Activated CD4-positive, alpha-beta memory T cell treated with anti-CD3 and anti-CD28 coated beads, Interleukin-2, amount 10 ng/mL, durations not matched to agents 7 days and 5 days (primary cell): ENCODE measurements at regions not wholly inside any gene's neighbourhood (a gene's known extent, or its start where the extent isn't known, plus 50 kb on each side); places are given as distances from the start of the nearest gene placed in this dataset.

Experiments
- CTCF ChIA-PET: fragments of 350-600 bp; sonication (Branson Sonifier 250); formaldehyde crosslinking; loops from one replicate; lab custom pipeline; 2021; ENCODE audit warnings: antibody characterized with exemption, inconsistent platforms; lab: Charles Lee
- POLR2A ChIA-PET: fragments of 350-600 bp; sonication (Branson Sonifier 250); formaldehyde crosslinking; loops from one replicate; lab custom pipeline; 2021; ENCODE audit warnings: antibody characterized with exemption; lab: Charles Lee
- DNase-seq: peaks from one replicate; pipeline ENCODE4 v3.0.0-alpha.2; 2020
- H3K27ac Mint-ChIP-seq: one replicate; pipeline ENCODE4 v1.8.0; 2021; ENCODE audit warnings: mild to moderate bottlenecking, mixed read lengths
- H3K27me3 Mint-ChIP-seq: one replicate; pipeline ENCODE4 v1.8.0; 2021; ENCODE audit warnings: mixed read lengths
- H3K36me3 Mint-ChIP-seq: one replicate; pipeline ENCODE4 v1.8.0; 2021; ENCODE audit warnings: low read depth, mixed read lengths
- H3K4me1 Mint-ChIP-seq: one replicate; pipeline ENCODE4 v1.8.0; 2021; ENCODE audit warnings: mixed read lengths
- H3K4me3 Mint-ChIP-seq: one replicate; pipeline ENCODE4 v1.8.0; 2021; ENCODE audit warnings: mild to moderate bottlenecking, mixed read lengths
- H3K9me3 Mint-ChIP-seq: one replicate; pipeline ENCODE4 v1.8.0; 2021; ENCODE audit warnings: mixed read lengths

DNA sequence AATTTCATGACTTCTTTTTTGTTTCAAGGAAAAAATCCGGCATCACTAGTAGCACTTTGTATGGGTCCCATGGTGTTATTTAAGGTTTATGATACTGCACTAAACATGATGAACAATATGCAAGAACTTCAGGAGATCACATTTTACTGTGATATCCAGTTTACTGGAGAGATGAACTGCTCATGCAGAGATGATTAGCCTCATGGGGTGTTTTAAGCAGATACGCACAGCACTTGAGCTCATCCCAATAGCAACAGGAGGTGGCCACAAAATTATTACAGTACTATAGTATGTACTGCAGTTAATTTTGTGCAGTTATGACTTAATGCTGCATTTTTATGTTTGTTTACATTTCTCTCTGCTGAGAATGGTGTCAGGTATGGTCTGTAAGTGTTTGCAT, 303.7 kb upstream of the PCDH15 start:
- DNase-seq = no peak
- ChIA-PET CTCF (no interaction called here), POLR2A (no interaction called here)
- Mint-ChIP-seq H3K36me3 (no peaks in the 10 kb centered on the region), H3K27ac (no peak overlapping the region), H3K9me3 (peaks cover 5% of the 10 kb centered on the region), H3K4me3 (no peak overlapping the region), H3K4me1 (no peaks in the 10 kb centered on the region), H3K27me3 (no peaks in the 10 kb centered on the region)

DNA sequence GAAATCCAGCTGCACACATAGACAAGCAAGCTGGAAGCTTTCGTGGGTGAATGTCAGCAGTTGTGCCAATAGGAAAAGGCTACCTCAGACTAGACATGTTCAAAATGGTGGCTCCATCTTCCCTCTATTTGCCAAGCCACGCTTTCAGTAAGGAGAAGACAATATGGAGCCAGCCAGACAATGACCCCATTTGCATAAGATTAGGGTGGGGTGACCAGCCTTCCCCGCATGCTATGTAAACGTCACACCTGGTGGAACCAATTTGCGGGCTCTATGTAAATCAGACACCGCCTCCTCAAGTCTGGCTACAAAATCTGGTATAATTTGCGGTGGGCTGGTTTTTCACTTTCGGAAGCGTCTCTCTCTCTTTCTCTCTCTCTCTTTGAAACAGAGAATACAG, 297.4 kb upstream of the PCDH15 start:
- ChIA-PET POLR2A (no interaction called here), CTCF (no interaction called here)
- Mint-ChIP-seq H3K27me3 (no peaks in the 10 kb centered on the region), H3K9me3 (peaks cover 2% of the 10 kb centered on the region), H3K36me3 (no peaks in the 10 kb centered on the region), H3K4me3 (no peak overlapping the region), H3K27ac (no peak overlapping the region), H3K4me1 (no peaks in the 10 kb centered on the region)
- DNase-seq = no peak

DNA sequence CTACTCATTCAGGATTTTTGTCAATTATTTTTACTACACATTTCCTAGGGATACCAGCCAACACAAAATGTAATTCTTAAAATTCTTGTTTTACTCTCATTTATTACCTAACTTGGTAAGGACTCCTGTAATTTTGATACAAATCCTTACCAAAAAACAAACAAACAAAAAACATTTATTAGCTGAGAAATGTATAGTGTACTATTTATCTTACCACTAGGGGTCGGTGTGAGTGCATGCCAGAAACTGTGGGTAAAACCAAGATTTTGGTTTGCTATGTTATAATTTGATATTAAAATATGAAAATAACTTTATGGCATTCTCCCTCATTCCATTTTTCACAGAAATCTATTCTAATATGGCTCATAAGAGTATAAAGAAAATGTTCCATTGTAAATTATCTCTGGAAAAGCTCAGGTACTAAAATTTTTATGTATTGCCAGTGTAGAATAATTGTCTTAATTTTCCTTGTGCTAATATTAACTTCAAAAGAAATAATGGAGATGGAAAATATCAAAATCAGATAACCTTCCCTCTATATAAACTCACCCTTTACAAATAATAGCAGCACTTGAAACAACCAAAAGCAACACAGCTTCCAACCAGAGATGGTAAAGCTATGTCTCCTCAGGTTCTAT, 290.8 kb upstream of the PCDH15 start:
- H3K4me3 Mint-ChIP-seq = no peak overlapping the region

DNA sequence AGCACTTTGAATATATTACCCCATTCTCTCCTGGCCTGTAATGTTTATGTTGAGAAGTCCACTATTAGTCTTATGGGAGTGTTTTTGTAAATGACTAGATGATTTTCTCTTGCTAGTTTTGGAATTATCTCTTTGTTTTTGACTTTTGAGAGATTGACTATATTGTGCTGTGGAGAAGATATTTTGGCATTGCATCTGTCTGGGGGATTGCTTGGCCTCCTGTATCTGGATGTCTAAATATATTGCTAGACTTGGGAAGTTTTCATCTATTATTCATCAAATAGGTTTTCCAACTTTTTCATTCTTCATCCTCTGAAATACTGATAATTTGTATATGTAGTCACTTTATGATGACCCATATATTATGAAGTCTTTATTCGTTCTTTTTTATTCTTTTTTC, 277.1 kb upstream of the PCDH15 start:
- Mint-ChIP-seq H3K36me3 (no peaks in the 10 kb centered on the region), H3K9me3 (peaks cover 12% of the 10 kb centered on the region), H3K4me1 (no peaks in the 10 kb centered on the region), H3K4me3 (no peak overlapping the region), H3K27ac (no peak overlapping the region), H3K27me3 (no peaks in the 10 kb centered on the region)
- CTCF ChIA-PET = no interaction called here
- no peak for DNase-seq
- POLR2A ChIA-PET = no interaction called here

More for the DNA sequence above, 290.8 kb upstream of the PCDH15 start:
- no peak for DNase-seq
- H3K9me3 Mint-ChIP-seq = no peaks in the 10 kb centered on the region
- H3K27me3 Mint-ChIP-seq = no peaks in the 10 kb centered on the region
- ChIA-PET POLR2A (no interaction called here), CTCF (no interaction called here)
- no peaks in the 10 kb centered on the region for H3K4me1 Mint-ChIP-seq
- no peak overlapping the region for H3K27ac Mint-ChIP-seq
- H3K36me3 Mint-ChIP-seq = no peaks in the 10 kb centered on the region

DNA sequence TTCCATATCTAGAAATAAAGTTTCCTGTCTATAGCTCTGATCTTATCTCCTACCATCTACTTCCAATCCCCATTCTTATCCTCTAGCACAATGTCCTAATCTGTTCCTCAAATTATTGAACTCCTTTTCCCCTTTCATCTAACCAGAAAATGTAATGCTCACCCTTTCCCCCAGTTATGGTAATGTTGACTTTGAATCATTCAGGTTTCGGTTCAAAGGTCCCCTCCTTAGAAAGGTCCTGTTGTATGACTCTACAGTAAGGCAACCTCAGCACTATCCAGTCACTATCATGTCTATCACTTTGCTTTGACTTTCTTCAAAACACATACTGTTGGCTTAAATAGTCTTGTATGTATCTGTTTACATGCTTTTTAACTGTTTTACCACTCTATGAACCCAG, 264.2 kb upstream of the PCDH15 start:
- H3K4me1 Mint-ChIP-seq = no peaks in the 10 kb centered on the region
- H3K9me3 Mint-ChIP-seq = peaks cover 3% of the 10 kb centered on the region
- H3K27me3 Mint-ChIP-seq = no peaks in the 10 kb centered on the region
- H3K36me3 Mint-ChIP-seq = no peaks in the 10 kb centered on the region
- ChIA-PET CTCF (no interaction called here), POLR2A (no interaction called here)
- no peak for DNase-seq
- H3K4me3 Mint-ChIP-seq = no peak overlapping the region
- no peak overlapping the region for H3K27ac Mint-ChIP-seq

DNA sequence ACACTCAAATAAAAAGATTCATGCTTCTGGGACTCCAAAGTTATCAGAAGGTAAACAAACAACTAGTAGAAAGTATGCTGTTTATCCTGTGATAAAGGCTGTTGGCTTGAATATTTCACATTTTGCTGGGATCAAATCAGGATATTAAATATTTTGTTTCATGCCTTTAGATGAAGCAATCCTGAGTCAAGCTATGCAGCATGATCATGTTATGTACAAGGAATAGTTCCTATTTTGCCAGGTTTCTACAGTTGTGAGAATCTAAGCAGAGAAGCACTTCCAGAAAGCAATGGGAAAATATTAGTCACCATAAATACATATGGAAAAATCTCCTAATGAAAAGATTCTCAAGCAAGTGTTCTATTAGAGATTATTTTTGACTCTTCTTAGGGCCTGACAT, 262.8 kb upstream of the PCDH15 start:
- POLR2A ChIA-PET = no interaction called here
- CTCF ChIA-PET = no interaction called here
- DNase-seq = no peak
- H3K27ac Mint-ChIP-seq = no peak overlapping the region
- H3K36me3 Mint-ChIP-seq = no peaks in the 10 kb centered on the region
- no peak overlapping the region for H3K4me3 Mint-ChIP-seq
- H3K27me3 Mint-ChIP-seq = no peaks in the 10 kb centered on the region
- no peaks in the 10 kb centered on the region for H3K4me1 Mint-ChIP-seq
- H3K9me3 Mint-ChIP-seq = peaks cover 6% of the 10 kb centered on the region

DNA sequence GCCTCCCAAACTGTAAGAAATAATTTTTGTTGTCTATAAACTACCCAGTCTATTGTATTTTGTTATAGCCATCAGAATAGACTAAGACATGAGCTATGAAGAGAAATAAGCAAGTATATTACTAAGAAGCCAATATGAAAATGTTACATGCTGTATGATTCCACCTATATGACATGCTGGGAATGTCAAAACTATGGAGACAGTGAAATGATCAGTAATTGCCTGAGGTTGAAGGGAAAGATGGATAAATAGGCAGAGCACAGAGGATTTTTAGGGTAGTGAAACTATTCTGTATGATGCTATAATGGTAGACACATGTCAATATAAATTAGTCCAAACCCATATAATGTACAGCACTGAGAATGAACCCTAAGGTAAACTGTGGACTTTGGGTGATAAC, 261.3 kb upstream of the PCDH15 start:
- POLR2A ChIA-PET = no interaction called here
- no peaks in the 10 kb centered on the region for H3K27me3 Mint-ChIP-seq

DNA sequence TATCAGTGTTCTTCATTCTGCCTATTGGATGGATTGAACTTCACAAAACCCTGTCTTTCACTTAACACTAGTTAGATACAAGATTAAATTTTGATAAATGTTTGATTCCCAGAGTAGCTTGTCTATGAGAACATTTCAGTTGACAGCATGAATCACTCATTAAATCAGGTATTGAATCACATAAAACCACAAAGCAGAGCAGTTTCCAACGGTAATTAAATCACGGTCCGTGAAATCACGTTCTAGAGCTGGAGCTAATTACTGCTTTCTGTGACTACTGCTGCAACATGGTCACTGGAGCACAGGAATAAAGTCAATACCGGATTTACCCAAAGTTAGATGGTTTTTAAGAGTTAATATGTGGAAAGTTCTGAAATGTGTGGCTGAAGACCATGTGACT, 257.8 kb upstream of the PCDH15 start:
- ChIA-PET CTCF (no interaction called here), POLR2A (no interaction called here)
- Mint-ChIP-seq H3K27ac (no peak overlapping the region), H3K27me3 (no peaks in the 10 kb centered on the region), H3K4me3 (no peak overlapping the region), H3K9me3 (peaks cover 14% of the 10 kb centered on the region), H3K4me1 (no peaks in the 10 kb centered on the region), H3K36me3 (no peaks in the 10 kb centered on the region)
- no peak for DNase-seq

More for the DNA sequence above, 261.3 kb upstream of the PCDH15 start:
- Mint-ChIP-seq H3K9me3 (peaks cover 6% of the 10 kb centered on the region), H3K27ac (no peak overlapping the region), H3K4me3 (no peak overlapping the region), H3K4me1 (no peaks in the 10 kb centered on the region), H3K36me3 (no peaks in the 10 kb centered on the region)
- CTCF ChIA-PET = no interaction called here
- DNase-seq = no peak

DNA sequence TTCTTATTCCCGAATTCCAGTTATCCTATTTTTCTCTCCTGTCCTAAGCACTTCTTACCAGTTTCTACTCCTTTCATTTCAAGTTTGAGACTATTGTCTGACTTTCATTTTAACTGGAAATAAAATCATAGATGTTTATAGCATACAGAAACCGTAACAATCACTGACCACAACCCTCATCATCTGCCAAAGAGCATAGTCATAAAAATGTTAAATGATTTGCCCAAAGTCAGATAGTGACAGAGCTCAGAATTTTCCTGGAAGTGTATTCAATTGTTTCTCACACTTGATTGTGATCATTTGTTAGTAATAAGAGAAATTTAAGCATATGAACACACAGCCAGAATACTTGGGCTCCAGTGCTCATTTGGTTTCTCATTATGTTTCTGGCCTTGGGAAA, 250.5 kb upstream of the PCDH15 start:
- CTCF ChIA-PET = no interaction called here
- H3K4me3 Mint-ChIP-seq = no peak overlapping the region
- POLR2A ChIA-PET = no interaction called here
- peaks cover 9% of the 10 kb centered on the region for H3K9me3 Mint-ChIP-seq
- H3K27ac Mint-ChIP-seq = no peak overlapping the region
- no peaks in the 10 kb centered on the region for H3K36me3 Mint-ChIP-seq
- H3K27me3 Mint-ChIP-seq = no peaks in the 10 kb centered on the region
- no peak for DNase-seq
- H3K4me1 Mint-ChIP-seq = no peaks in the 10 kb centered on the region

DNA sequence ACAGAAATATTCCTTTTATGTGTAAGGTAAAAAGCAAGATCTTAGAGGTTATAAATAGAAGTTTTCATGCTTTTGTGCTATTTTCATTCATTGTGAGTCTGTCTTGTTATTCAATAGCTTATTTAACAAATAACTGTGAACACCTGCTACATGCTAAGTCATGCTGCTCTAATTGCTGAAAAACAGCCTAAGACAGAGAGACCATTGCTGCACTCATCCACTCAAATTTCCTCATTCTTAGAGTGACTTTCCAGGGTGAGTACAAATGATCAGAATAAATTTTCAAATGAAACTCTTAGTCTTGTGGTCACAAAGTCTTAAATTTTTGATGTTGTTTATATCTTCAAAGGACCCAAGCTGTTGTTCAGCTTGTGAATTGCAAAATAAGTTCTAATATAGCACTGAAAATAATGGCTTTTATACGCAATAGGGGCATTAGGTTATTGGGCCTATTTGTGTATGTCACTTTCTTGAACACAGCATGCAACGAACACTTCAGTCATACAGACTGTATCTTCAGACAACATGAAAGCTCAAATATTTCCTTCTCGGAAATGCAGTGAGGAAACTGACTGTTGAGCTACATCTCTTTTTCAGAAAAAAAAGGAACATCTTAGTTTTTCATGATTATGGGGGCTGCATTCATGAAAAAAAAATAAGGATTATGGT, 247.9 kb upstream of the PCDH15 start:
- H3K36me3 Mint-ChIP-seq = no peaks in the 10 kb centered on the region
- POLR2A ChIA-PET = no interaction called here
- peaks cover 8% of the 10 kb centered on the region for H3K9me3 Mint-ChIP-seq
- H3K4me1 Mint-ChIP-seq = no peaks in the 10 kb centered on the region
- H3K4me3 Mint-ChIP-seq = no peak overlapping the region
- CTCF ChIA-PET = no interaction called here
- DNase-seq = no peak
- no peak overlapping the region for H3K27ac Mint-ChIP-seq
- no peaks in the 10 kb centered on the region for H3K27me3 Mint-ChIP-seq

DNA sequence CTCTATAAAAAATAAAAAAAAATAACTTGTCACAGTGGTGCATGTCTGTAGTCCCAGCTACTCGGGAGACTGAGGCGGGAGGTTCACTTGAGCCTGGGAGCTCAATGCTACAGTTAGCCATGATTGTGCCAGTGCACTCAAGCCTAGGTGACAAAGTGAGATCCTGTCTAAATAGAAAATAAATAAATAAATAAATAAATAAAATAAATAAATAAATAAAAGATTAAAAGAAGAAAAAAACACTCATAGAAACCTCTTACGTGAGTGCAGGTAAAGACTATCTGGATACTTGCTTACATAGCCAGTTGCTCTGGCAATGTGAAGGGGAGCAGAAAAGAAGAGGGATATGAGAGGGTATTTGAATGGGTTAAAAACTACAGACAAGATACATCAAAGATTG, 242.5 kb upstream of the PCDH15 start:
- H3K4me1 Mint-ChIP-seq = no peaks in the 10 kb centered on the region
- no peaks in the 10 kb centered on the region for H3K36me3 Mint-ChIP-seq
- H3K4me3 Mint-ChIP-seq = no peak overlapping the region
- no peak for DNase-seq
- ChIA-PET POLR2A (no interaction called here), CTCF (no interaction called here)
- H3K27ac Mint-ChIP-seq = no peak overlapping the region
- no peaks in the 10 kb centered on the region for H3K27me3 Mint-ChIP-seq
- peaks cover 6% of the 10 kb centered on the region for H3K9me3 Mint-ChIP-seq

DNA sequence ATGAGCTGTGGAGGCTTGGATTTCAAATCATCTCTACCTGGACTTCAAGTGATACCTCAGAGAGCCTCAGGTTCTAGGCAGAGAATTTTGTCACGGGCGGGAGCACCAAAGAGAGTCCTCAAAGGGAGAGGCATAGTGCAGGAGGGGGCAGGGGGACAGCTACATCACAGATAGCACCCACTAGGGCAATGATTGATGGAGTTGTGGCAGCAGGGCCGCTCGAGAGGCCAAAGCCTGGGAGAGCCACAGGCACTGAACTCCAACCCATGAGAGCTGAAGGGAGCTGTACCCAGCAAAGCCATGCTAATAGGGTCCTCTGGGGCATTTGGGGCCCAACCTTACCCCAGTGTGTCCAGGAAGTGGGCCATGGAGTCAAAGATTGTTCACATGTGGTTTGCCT, 232.0 kb upstream of the PCDH15 start:
- H3K4me1 Mint-ChIP-seq = no peaks in the 10 kb centered on the region
- H3K36me3 Mint-ChIP-seq = no peaks in the 10 kb centered on the region
- ChIA-PET POLR2A (no interaction called here), CTCF (no interaction called here)
- no peak overlapping the region for H3K4me3 Mint-ChIP-seq
- no peaks in the 10 kb centered on the region for H3K27me3 Mint-ChIP-seq
- no peak overlapping the region for H3K27ac Mint-ChIP-seq
- no peak for DNase-seq
- no peaks in the 10 kb centered on the region for H3K9me3 Mint-ChIP-seq

DNA sequence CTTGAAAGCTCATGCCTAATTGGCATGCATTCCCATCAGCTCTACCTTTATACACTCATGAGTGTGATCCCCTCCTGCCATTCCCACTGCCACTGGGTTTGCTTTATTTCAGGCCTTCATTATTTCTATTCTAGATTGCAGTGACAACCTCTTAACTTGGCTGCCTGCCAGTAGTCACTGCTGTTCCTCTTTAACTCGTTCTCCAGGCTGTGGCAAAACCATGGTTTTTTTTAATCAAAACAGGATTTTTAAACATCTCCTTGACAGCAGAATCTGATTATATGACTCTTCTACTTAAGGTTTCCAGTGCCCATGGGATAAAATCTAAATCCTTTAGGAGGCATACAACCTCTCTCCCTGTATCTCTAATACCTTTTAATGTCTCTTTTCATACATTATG, 223.7 kb upstream of the PCDH15 start:
- ChIA-PET CTCF (no interaction called here), POLR2A (no interaction called here)
- Mint-ChIP-seq H3K27ac (no peak overlapping the region), H3K27me3 (no peaks in the 10 kb centered on the region), H3K9me3 (no peaks in the 10 kb centered on the region), H3K4me3 (no peak overlapping the region), H3K36me3 (no peaks in the 10 kb centered on the region), H3K4me1 (no peaks in the 10 kb centered on the region)
- no peak for DNase-seq

DNA sequence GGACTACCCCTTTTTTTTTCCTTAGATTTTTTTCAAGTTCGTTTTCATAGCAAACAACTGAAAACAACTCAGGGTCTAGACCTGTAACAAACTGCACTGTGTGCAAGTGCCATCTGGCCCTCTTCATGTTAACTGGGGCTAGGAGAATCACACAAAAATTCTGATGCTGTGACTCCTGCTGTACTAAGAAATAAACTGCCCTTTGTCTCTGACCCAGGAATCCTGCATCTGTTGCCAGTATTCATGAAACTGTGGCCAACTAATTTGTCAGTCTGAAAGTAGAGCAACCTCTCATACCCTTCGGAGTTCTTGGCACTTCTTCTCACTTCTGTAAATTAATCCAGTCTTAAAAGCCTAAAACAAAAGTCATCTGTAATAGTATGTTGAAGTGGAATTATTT, 218.4 kb upstream of the PCDH15 start:
- no peak for DNase-seq

More for the DNA sequence above, 218.4 kb upstream of the PCDH15 start:
- H3K27me3 Mint-ChIP-seq = no peaks in the 10 kb centered on the region
- CTCF ChIA-PET = no interaction called here
- no peaks in the 10 kb centered on the region for H3K9me3 Mint-ChIP-seq
- POLR2A ChIA-PET = no interaction called here
- H3K4me1 Mint-ChIP-seq = no peaks in the 10 kb centered on the region
- no peaks in the 10 kb centered on the region for H3K36me3 Mint-ChIP-seq
- H3K4me3 Mint-ChIP-seq = no peak overlapping the region
- no peak overlapping the region for H3K27ac Mint-ChIP-seq
